ENCODE measurements at regions not wholly inside any gene's neighbourhood (a gene's known extent, or its start where the extent isn't known, plus 50 kb on each side); places are given as distances from the start of the nearest gene placed in this dataset.

DNA sequence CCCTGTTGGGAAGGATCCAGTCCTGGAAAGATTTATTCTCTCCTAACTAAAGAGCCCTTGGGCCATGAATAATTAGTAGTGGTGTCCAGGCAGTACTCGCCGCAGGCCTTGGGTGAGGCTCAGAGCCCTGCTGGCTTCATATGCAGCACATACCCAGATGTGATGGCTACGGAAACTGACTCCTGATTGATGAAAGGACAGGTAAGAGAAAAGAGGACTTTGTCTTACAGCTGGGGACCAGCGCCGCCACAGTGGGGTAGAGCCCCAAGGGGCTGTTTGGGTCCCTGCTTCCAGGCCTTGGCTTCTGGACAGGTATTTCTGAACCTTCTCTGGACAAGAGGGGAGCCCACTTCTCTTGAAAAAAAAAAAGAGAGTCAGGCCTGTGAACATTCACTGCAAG is 1680.8 kb downstream of the EFNB2 start:
- H3K27me3 Mint-ChIP-seq (ENCODE audit: insufficient read depth, low read depth, poor library complexity): no peaks in the 10 kb centered on the region
- H3K36me3 Mint-ChIP-seq (ENCODE audit: low read depth): no peaks in the 10 kb centered on the region
- Histone ChIP-seq H3K4me3 (no peak overlapping the region), H2AFZ (no peak overlapping the region), H4K20me1 (replicated peaks; ENCODE audit: insufficient read depth) (no peaks in the 10 kb centered on the region), H3K9me2 (ENCODE audit: insufficient read depth) (no peaks in the 10 kb centered on the region), H3K4me1 (ENCODE audit: insufficient read depth) (peaks cover 7% of the 10 kb centered on the region; the same call in 1 of the 2 replicates), H3K27me3 (ENCODE audit: insufficient read depth) (no peaks in the 10 kb centered on the region), H3K79me2 (replicated peaks; ENCODE audit: insufficient read depth) (no peaks in the 10 kb centered on the region), H3K27ac (ENCODE audit: low read depth) (no peak overlapping the region), H3K36me3 (ENCODE audit: insufficient read depth) (no peaks in the 10 kb centered on the region), H3K4me2 (no peak overlapping the region), H3F3A (replicated peaks; ENCODE audit: low read depth) (no peaks in the 10 kb centered on the region)
- no peaks in the 10 kb centered on the region; the same call in 2 of the 3 replicates for H3K9me3 Mint-ChIP-seq
- TF ChIP-seq NANOG (IDR thresholded peaks at IDR 0.05; ENCODE audit: borderline replicate concordance) (no peak), ZNF331 (CRISPR knock-in tag; IDR thresholded peaks at IDR 0.05; ENCODE audit: low read depth) (no peak), EZH2 (IDR thresholded peaks at IDR 0.05; ENCODE audit: low read depth, unreplicated experiment) (no peak), REST (IDR thresholded peaks at IDR 0.05; ENCODE audit: unreplicated experiment) (no peak), CTCF (conservative IDR thresholded peaks at IDR 0.05; ENCODE audit: low read depth in 2 of 2) (no peak), ETS1 (IDR thresholded peaks at IDR 0.05) (no peak), CREB1 (CRISPR knock-in tag; IDR thresholded peaks at IDR 0.05; ENCODE audit: low read depth) (no peak), JUNB (IDR thresholded peaks at IDR 0.05; ENCODE audit: unreplicated experiment) (no peak), POLR2AphosphoS5 (IDR thresholded peaks at IDR 0.05; ENCODE audit: low read depth) (no peak), EZH2phosphoT487 (IDR thresholded peaks at IDR 0.05; ENCODE audit: unreplicated experiment) (no peak), ZNF114 (CRISPR knock-in tag; IDR thresholded peaks at IDR 0.05) (no peak), STAT1 (IDR thresholded peaks at IDR 0.05; ENCODE audit: unreplicated experiment) (no peak)
- TF ChIP-seq, protein P1, sequence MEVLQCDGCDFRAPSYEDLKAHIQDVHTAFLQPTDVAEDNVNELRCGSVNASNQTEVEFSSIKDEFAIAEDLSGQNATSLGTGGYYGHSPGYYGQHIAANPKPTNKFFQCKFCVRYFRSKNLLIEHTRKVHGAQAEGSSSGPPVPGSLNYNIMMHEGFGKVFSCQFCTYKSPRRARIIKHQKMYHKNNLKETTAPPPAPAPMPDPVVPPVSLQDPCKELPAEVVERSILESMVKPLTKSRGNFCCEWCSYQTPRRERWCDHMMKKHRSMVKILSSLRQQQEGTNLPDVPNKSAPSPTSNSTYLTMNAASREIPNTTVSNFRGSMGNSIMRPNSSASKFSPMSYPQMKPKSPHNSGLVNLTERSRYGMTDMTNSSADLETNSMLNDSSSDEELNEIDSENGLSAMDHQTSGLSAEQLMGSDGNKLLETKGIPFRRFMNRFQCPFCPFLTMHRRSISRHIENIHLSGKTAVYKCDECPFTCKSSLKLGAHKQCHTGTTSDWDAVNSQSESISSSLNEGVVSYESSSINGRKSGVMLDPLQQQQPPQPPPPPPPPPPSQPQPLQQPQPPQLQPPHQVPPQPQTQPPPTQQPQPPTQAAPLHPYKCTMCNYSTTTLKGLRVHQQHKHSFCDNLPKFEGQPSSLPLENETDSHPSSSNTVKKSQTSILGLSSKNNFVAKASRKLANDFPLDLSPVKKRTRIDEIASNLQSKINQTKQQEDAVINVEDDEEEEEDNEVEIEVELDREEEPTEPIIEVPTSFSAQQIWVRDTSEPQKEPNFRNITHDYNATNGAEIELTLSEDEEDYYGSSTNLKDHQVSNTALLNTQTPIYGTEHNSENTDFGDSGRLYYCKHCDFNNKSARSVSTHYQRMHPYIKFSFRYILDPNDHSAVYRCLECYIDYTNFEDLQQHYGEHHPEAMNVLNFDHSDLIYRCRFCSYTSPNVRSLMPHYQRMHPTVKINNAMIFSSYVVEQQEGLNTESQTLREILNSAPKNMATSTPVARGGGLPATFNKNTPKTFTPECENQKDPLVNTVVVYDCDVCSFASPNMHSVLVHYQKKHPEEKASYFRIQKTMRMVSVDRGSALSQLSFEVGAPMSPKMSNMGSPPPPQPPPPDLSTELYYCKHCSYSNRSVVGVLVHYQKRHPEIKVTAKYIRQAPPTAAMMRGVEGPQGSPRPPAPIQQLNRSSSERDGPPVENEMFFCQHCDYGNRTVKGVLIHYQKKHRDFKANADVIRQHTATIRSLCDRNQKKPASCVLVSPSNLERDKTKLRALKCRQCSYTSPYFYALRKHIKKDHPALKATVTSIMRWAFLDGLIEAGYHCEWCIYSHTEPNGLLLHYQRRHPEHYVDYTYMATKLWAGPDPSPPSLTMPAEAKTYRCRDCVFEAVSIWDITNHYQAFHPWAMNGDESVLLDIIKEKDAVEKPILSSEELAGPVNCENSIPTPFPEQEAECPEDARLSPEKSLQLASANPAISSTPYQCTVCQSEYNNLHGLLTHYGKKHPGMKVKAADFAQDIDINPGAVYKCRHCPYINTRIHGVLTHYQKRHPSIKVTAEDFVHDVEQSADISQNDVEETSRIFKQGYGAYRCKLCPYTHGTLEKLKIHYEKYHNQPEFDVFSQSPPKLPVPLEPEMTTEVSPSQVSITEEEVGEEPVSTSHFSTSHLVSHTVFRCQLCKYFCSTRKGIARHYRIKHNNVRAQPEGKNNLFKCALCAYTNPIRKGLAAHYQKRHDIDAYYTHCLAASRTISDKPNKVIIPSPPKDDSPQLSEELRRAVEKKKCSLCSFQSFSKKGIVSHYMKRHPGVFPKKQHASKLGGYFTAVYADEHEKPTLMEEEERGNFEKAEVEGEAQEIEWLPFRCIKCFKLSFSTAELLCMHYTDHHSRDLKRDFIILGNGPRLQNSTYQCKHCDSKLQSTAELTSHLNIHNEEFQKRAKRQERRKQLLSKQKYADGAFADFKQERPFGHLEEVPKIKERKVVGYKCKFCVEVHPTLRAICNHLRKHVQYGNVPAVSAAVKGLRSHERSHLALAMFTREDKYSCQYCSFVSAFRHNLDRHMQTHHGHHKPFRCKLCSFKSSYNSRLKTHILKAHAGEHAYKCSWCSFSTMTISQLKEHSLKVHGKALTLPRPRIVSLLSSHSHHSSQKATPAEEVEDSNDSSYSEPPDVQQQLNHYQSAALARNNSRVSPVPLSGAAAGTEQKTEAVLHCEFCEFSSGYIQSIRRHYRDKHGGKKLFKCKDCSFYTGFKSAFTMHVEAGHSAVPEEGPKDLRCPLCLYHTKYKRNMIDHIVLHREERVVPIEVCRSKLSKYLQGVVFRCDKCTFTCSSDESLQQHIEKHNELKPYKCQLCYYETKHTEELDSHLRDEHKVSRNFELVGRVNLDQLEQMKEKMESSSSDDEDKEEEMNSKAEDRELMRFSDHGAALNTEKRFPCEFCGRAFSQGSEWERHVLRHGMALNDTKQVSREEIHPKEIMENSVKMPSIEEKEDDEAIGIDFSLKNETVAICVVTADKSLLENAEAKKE (CRISPR knock-in tag; IDR thresholded peaks at IDR 0.05): no peak
- no peak overlapping the region for H3K4me3 Mint-ChIP-seq
- no peak for DNase-seq (ENCODE audit: low spot score)
- no peak overlapping the region for H3K27ac Mint-ChIP-seq
- ATAC-seq: no peak
- peaks cover 6% of the 10 kb centered on the region; the same call in 2 of the 3 replicates for H3K4me1 Mint-ChIP-seq

All from GM23338 (cell line).